HG02610 (cell line): ENCODE measurements at regions not wholly inside any gene's neighbourhood (a gene's known extent, or its start where the extent isn't known, plus 50 kb on each side); places are given as distances from the start of the nearest gene placed in this dataset.
"Not testable (repeated sequence)": the region's sequence is repeated elsewhere in the genome, so short reads cannot be mapped to it uniquely, and the experiment has no call there.

Experiments
- ATAC-seq: cut with Tn5 transposase; IDR thresholded peaks from one replicate; pipeline ENCODE4 v1.9.1; 2021; ENCODE audit warnings: mild to moderate bottlenecking, moderate library complexity; ENCODE audit not compliant: unreplicated experiment

DNA sequence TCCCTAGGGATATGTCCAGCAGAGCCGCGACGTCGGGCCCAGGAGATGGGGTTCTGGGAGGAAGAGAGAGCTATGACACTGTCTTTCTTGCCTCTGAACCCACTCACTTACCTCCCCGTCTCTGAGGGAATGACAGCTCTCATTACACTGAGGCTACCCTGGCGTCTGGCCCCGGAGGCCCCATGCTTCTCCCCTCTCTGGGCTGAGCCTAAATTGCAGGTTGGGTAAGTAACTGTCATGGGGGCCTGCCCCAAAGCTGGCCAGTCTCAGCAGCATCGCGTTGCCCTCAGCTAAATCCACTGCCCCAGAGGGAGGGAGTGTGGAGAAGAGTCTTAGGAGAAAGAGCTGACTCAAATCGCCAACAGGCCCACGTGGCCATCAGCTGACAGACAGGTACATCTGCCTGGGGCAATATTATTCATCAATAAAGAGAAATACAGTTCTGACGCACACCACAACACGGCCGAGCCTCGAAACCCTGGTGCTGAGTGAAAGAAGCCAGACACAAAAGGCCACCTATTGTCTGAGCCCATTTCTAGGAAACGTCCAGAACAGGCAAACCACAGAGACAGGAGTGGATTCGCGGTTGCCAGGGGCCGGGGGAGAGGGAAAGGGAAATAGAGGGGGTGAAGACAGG lies 156.4 kb downstream of the C16orf95 start:
- no peak for ATAC-seq

DNA sequence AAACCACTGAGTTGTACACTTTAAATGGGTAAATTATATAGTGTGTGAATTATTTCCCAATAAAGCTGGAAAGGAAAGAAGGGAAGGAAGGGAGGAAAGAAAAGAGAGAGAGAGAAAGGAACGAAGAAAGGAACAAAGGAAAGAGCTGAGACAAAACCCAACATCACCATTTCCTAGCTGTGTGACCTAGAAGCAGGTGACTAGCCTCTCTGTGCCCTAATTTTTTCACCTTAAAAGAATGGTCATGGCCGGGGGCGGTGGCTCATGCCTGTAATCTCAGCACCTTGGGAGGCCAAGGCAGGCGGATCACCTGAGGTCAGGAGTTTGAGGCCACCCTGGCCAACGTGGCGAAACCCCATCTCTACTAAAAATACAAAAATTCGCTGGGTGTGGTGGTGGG lies 155.8 kb downstream of the C16orf95 start:
- ATAC-seq, result not testable (repeated sequence)

DNA sequence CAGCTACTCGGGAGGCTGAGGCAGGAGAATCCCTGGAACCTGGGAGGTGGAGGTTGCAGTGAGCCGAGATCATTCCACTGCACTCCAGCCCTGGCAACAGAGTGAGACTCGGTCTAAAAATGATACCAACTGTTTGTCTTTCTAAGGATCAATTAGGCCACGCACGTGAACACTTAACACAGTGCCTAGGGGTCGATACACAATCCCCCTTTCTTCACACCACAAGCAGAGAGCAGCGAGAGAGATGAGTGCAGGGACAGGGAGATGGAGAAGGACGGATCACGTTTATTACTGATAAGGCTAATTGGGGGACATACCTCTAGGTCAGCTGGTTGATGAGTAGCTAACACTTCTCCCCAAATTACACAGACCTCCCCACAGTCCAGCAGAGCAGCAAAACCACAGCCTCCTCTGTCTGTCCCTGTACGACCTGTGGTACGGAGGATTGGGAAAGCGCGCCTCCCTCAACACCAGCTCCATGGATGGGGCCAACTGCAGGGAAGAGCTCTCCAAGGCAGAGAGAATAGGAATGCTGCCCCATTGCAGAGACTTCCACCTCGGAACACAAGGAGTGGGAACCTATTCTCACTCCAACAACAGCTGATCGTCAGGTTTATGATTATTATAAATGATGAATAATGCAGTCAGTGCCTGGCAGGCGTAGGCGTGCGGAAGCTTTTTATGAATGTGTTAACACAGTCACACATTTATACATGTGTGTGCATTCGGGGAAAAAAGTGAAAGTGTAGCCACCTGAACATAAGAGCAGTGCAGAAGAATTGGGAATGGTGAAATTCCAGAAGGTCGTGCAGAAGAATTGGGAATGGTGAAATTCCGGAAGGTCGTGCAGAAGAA lies 155.1 kb downstream of the C16orf95 start:
- no peak for ATAC-seq

DNA sequence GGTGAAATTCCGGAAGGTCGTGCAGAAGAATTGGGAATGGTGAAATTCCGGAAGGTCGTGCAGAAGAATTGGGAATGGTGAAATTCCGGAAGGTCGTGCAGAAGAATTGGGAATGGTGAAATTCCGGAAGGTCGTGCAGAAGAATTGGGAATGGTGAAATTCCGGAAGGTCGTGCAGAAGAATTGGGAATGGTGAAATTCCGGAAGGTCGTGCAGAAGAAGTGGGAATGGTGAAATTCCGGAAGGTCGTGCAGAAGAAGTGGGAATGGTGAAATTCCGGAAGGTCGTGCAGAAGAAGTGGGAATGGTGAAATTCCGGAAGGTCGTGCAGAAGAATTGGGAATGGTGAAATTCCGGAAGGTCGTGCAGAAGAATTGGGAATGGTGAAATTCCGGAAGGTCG lies 154.4 kb downstream of the C16orf95 start:
- not testable (repeated sequence) for ATAC-seq

DNA sequence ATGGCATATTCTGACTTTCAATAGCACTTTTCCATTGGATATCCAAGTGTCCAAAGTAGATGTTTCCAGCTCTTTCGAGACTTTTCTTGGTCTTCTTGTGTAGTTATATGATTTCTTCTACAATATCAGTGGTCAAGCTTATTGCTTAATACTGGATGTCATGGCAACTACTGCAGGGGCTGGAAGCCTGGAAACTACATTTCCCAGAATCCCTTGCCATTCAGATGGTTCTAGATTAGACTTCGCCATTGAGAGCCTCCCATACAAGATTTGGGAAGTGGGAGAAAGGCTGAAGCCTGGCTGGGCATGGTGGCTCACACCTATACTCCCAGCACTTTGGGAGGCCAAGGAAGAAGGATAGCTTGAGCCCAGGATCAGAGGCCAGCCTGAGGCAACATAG lies 153.6 kb downstream of the C16orf95 start:
- no peak for ATAC-seq

DNA sequence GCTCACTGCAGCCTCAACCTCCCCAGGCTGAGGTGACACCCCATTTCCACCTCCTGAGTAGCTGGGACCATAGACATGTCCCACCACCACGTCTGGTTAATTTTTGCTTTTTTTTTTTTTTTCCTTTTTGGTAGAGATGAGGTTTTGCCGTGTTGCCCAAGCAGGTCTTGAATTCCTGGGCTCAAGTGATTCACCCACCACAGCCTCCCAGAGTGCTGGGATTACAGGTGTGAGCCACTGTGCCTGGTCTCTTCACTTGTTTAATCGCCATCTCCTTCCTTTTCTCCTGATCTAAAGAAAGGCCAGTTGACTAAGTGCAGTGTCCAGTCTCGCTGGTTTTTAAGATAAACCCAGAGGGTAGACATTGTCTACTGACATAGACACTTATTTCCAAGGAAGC lies 152.0 kb downstream of the C16orf95 start:
- no peak for ATAC-seq

DNA sequence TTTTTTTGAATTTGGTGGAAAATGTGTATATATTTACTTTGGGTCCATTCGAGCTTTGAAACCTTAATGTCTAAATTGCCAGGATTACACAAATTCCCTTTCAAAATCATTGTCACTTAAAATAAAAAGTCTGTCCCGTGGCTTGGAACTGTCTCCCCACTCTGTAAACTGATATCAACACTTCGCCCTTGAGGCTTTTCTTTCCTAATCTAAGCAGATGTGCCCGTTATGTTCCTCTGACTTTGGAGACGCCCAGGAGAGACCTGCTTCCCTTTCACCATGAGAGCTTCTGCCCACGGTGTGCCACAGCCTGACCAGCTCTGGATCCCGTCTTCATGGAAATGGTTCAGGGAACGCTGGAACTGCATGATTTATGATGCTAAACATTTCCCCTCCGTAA lies 151.3 kb downstream of the C16orf95 start:
- no peak for ATAC-seq

DNA sequence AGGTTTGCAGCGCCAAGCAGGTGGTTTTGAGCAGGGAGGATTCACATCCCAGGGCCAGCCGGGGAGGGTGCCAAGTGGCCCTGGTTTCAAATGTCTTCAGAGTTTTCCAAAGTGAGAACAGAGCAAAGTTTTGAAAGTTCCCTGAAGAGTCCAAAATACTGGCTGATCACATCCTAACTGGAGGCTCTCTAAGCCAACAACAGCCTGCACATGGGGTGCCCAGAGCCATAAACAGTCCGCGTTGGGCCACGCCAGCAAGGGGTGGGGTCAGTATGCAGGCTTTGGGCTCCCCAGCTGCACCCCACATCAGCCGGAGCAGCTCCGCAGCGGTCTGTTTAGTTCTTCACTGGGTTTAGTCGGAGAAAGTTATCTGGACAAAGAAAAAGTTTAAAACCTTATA lies 150.9 kb downstream of the C16orf95 start:
- ATAC-seq, result no peak

DNA sequence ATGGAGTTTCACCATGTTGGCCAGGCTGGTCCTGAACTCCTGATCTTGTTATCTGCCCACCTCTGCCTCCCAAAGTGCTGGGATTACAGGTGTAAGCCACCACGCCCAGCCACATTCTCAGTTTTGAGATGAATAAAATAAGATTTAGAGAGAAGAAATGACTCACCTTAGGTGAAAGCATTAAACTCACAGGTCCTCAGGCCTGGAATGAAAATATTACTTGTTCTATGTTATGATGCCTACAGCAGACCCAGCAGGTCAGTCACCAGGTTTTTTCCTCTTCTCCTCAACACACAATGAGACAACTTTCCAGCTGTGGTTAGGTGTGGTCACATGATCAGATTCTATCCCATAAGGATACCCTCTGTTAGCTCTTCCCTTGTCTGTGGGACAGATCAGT lies 150.3 kb downstream of the C16orf95 start:
- ATAC-seq, result no peak

DNA sequence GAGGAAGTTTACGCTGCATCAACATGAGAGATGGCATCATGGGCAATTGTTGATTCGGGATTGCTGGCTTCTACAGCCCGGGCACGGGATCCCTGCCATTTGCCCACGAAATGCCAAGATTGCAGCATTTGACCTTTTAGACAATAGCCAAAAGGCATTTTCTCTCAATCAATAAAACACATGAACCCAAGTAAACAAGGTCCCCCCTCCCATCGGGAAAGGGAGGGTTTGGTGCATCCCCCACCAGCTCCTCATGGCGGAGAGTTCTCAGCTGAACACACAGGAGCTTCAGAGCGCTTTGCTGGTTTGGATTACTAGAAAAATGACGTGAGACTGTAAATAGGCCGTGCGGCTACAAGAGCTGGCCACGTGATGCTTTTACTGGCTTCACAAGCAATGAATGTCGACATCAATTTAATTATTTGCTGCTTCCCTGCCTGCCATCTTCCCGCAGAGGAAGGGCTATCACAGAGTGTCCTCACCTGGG lies 147.6 kb downstream of the C16orf95 start:
- no peak for ATAC-seq

DNA sequence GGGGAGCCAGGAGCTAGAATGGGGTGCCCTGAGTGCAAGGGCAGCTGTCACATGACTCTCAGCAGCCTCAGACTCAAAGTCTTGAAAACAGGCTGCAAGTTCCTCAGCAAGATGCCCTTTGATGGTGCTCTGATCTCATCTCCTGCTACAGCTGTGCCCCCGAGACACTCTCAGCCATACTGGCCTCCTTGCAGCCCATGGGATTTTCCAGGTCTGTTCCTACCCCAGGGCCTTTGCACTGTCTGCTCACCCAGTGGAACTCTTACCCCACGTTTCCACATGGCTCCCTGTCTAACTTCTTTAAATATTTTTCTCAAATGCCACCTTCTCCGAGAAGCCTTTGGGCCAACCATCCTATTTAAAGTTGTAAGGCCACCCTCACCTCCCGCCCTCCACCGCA lies 146.9 kb downstream of the C16orf95 start:
- no peak for ATAC-seq

DNA sequence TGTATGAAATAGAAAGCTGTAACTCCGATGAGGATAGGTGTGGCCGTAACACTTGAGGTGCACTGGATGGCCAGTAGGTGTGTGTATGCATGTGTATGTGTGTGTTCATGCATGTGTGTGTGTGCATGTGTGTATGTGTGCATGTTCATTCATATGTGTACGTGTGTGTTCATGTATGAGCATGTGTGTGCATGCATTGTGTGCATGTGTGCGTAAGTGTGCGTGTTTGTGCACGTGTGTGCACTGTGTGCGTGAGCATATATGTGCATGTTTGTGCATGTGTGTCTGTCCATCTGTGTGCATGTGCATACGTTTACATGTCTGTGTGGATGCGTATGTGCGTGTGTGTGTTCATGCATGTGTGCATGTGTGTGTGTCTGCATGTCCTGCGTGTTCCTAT lies 145.5 kb downstream of the C16orf95 start:
- ATAC-seq, result no peak

DNA sequence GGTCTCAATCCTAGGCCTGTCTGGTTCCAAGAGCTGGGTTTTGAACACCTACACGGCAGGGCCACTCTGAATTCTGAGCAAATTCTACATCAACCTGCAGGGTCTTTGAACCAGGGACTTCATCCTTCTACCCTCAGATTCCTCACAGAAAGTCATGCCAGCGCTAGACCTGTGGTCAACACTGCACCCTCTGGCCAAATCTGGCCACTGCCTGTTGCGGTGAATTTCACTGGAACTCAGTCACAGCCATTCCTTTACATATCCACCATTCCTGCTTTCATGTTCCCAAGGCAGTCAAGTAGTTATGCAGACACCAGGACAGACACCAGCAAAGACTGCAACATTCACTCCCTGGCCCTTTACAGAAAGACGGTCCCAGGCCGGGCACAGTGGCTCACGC lies 144.6 kb downstream of the C16orf95 start:
- ATAC-seq, result no peak

DNA sequence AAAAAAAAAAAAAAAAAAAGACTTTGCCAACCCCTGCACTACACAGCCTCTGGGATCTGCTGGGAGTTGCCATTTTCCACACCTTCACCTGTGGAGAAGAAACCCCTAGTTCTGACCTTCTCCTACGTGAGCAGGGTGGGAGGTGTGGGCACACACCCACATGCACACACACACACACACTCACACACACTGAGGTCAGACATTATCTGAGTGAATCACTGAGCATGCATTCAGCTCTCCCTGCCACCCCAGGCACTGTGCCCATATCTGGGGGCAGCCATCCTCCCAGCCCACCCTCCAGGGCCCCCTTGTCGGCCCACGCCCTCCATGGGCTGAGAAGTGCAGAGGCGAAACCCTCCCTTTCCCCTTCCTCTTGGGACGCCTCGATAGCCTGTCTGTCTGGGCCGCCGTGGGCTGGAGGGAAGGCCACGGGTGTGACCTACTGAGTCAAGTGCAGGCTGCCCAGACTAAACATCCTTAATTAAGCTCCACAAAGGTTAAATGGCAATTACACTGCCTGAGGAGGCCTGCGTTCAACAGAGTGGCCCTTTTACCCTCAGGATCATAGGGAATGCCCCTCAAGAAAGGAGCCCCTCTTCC lies 143.8 kb downstream of the C16orf95 start:
- no peak for ATAC-seq

DNA sequence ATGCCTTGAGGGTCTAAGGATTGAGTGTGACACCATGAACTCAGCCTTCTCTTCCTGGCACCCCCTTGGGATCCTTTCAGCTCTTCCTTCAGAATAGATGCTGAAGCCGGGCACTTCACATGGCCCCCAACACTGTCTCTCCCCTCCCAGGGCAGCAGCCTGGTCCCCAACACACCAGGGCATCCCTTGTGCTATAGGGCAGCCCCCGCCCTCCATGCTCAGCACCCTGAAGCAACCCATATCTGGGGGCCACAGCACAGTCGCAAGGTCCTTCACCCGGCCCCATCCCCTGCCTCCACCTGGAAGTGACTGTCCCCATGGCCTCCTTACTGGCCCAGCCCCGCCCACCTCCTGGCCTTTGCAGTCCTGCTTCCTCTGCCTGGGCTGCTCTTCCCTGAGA lies 143.1 kb downstream of the C16orf95 start:
- no peak for ATAC-seq

DNA sequence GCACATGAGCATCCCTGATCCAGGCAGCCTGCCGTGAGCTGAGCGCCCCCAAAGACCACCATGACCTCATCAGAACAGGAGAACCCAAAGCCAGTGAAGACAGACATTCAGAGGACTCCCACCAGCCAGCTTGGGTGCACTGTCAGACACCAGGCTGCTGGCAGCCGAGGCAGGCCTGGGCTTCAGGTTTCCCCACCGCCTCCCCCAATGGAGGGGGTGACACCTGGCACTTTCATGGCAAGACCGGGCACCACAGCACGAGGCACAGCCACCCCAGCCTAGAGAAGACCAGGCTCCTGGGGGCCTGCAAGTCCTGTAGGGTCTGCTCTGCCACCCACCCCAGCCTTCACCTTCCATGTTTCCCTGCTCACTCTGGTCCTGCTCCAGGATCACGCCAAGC lies 140.5 kb downstream of the C16orf95 start:
- no peak for ATAC-seq

DNA sequence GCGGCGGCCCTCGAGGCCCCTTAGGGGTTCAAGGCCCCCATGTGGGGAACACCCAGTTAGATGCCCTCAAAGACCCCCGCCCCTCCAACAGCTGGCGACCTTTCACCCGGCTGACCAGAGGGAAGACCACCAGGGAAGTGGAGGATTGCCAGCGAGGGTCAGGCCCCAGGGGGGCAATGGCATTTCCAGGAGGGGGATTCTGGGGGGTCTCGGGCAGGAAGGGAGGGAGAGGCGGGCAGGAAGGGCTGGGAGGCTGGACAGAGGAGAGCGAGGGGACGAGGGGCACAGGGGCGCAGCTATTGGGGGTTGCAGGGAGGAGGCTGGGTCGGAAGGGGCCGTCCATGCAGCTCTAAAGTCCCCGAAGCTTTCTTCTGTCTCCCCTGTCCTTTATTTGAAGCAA lies 139.5 kb downstream of the C16orf95 start:
- no peak for ATAC-seq

DNA sequence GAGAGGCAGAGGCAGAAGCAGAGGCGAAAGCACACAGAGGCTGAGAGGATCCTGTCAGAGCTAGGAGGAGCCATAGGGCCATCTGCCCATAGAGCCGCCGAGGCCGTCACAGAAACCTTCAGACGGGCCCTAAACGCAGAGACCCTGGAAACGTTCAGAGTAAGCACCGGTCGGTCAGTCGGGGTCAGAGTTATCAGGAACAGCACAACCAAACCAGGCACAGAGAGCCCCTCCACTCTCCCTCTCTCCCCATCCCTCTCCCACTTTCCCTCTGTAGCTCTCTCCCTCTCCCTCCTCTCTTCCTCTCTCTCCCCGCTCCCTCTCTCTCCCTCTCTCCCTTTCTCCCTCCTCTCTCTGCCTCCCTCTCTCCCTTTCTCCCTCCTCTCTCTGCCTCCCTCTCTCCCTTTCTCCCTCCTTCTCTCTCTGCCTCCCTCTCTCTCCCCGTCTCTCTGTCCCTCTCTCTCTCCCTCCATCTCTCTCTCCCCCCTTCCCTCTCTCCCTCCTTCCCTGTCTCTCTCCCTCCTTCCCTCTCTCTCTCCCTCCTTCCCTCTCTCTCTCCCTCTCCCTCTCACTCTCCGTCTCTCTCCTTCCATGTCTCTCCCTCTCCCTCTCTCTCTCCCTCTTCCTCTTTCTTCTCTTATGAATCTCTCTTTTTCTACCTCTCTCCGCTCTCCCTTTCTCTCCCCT lies 138.9 kb downstream of the C16orf95 start:
- no peak for ATAC-seq

DNA sequence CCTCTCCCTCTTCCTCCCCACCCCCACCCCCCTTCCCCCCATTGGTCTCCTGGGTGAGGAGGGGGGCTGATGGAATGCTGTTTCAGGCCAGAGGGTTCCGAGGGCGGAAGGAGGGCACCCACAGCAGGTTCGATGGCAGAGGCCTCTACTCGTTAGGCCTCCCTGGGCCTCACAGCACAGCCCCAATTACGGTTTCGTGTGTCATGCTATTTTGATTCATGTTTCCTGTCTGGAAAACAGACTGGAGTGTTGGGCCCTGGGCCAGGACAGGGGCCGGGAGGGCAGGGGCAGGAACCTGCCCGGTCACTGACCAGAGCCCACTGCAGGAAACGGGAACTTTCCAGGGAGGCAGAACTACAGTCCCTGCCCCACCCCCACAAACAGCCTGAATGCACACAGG lies 138.2 kb downstream of the C16orf95 start:
- no peak for ATAC-seq

DNA sequence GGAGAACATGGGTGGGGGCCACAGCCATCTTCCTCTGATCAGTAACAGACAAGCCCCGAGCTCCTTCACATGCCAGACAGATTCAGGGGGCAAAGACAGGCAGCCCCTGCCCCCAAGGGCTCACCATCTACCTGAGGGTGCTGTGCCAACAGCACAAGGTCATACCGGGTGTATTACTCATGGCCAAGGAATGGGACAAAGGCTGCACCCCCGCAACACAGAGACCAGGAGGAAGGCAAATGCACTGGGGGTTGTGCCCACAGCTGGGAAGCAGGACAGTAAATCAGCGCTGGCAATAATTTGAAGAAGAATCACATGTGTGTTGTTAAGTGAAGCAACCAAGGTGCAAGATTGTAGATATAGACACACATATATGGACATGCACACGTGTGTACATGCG lies 137.1 kb downstream of the C16orf95 start:
- no peak for ATAC-seq

DNA sequence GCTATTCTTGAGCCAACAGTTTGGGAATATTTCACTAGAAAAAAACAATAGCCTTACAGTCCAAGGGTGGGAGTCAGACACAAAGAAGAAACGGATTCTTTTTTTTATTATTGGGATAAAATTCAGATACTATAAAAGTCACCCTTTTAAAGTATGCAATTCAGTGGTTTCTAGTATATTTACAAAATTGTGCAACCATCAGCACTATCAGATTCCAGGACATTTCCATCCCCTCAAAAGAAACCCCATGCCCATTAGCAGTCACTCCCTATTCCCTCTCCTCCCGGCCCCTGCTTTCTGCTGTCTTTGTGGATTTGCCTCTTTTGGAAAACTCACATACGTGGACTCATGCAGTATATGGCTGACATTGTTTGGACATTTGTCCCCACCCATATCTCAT lies 134.4 kb downstream of the C16orf95 start:
- ATAC-seq, result no peak
